T-helper 17 cell (primary cell): ENCODE measurements at regions not wholly inside any gene's neighbourhood (a gene's known extent, or its start where the extent isn't known, plus 50 kb on each side); places are given as distances from the start of the nearest gene placed in this dataset.

Experiments
- ATAC-seq: fragments of 150-1000 bp; cut with Tn5 transposase; 2 replicates; pipeline ENCODE4 v1.10.0; 2021; ENCODE audit warnings: mild to moderate bottlenecking, moderate library complexity
- DNase-seq, 3 donors: peaks; one replicate each; pipeline versions ENCODE4 v3.0.0 to v3.0.0-alpha.2; 2020 to 2021
- H3K9me3 ChIP-seq: one replicate; pipeline ENCODE4 v1.7.0; 2013; ENCODE audit warnings: low read length, mild to moderate bottlenecking; ENCODE audit not compliant: control insufficient read depth, poor library complexity, severe bottlenecking
- H3K27ac Mint-ChIP-seq: one replicate; pipeline ENCODE4 v1.8.0; 2022; ENCODE audit warnings: mild to moderate bottlenecking, moderate library complexity, mixed read lengths
- H3K27me3 Mint-ChIP-seq: one replicate; pipeline ENCODE4 v1.8.0; 2022; ENCODE audit warnings: mixed read lengths
- H3K36me3 Mint-ChIP-seq: one replicate; pipeline ENCODE4 v1.8.0; 2022; ENCODE audit warnings: low read depth, mixed read lengths
- H3K4me1 Mint-ChIP-seq: one replicate; pipeline ENCODE4 v1.8.0; 2022; ENCODE audit warnings: mild to moderate bottlenecking, mixed read lengths
- H3K4me3 Mint-ChIP-seq: one replicate; pipeline ENCODE4 v1.8.0; 2022; ENCODE audit warnings: mild to moderate bottlenecking, moderate library complexity, mixed read lengths

- H3K4me3 Mint-ChIP-seq, result no peak overlapping the region
- no peaks in the 10 kb centered on the region for H3K36me3 Mint-ChIP-seq
- H3K27ac Mint-ChIP-seq, result no peak overlapping the region
- no peaks in the 10 kb centered on the region for H3K9me3 ChIP-seq
- ATAC-seq (no peak), DNase-seq (no peak)
- peaks cover 39% of the 10 kb centered on the region for H3K27me3 Mint-ChIP-seq
- no peaks in the 10 kb centered on the region for H3K4me1 Mint-ChIP-seq
These were observed 104.2 kb upstream of the RMST start for GRCh38 chr12:97358361-97358760.

GRCh38 chr12:97359021-97359690 is 103.4 kb upstream of the RMST start:
- Mint-ChIP-seq H3K36me3 (no peaks in the 10 kb centered on the region), H3K27me3 (peaks cover 39% of the 10 kb centered on the region), H3K4me1 (no peaks in the 10 kb centered on the region), H3K27ac (no peak overlapping the region), H3K4me3 (no peak overlapping the region)
- ATAC-seq (no peak), DNase-seq (no peak)
- no peaks in the 10 kb centered on the region for H3K9me3 ChIP-seq

- peaks cover 2% of the 10 kb centered on the region for H3K4me1 Mint-ChIP-seq
- H3K9me3 ChIP-seq, result no peaks in the 10 kb centered on the region
- DNase-seq (no peak), ATAC-seq (no peak)
- peaks cover 56% of the 10 kb centered on the region for H3K27me3 Mint-ChIP-seq
- H3K36me3 Mint-ChIP-seq, result no peaks in the 10 kb centered on the region
- no peak overlapping the region for H3K4me3 Mint-ChIP-seq
- H3K27ac Mint-ChIP-seq, result no peak overlapping the region
These were observed 98.9 kb upstream of the RMST start for GRCh38 chr12:97363693-97364092.

- H3K9me3 ChIP-seq, result no peaks in the 10 kb centered on the region
- Mint-ChIP-seq H3K36me3 (no peaks in the 10 kb centered on the region), H3K4me1 (peaks cover 2% of the 10 kb centered on the region), H3K27me3 (peaks cover 36% of the 10 kb centered on the region), H3K27ac (no peak overlapping the region), H3K4me3 (no peak overlapping the region)
- DNase-seq (no peak), ATAC-seq (no peak)
These were observed 94.0 kb upstream of the RMST start for GRCh38 chr12:97368462-97369163.

GRCh38 chr12:97375310-97375709 is 87.3 kb upstream of the RMST start:
- H3K4me1 Mint-ChIP-seq, result no peaks in the 10 kb centered on the region
- no peak overlapping the region for H3K4me3 Mint-ChIP-seq
- no peak overlapping the region for H3K27ac Mint-ChIP-seq
- H3K27me3 Mint-ChIP-seq, result no peaks in the 10 kb centered on the region
- ATAC-seq, result no peak
- no peak for DNase-seq
- no peaks in the 10 kb centered on the region for H3K9me3 ChIP-seq
- peaks cover 2% of the 10 kb centered on the region for H3K36me3 Mint-ChIP-seq

- no peaks in the 10 kb centered on the region for H3K9me3 ChIP-seq
- no peaks in the 10 kb centered on the region for H3K27me3 Mint-ChIP-seq
- no peak overlapping the region for H3K4me3 Mint-ChIP-seq
- ATAC-seq (no peak), DNase-seq (no peak)
- peaks cover 2% of the 10 kb centered on the region for H3K36me3 Mint-ChIP-seq
- no peak overlapping the region for H3K27ac Mint-ChIP-seq
- no peaks in the 10 kb centered on the region for H3K4me1 Mint-ChIP-seq
These were observed 82.2 kb upstream of the RMST start for GRCh38 chr12:97380440-97380839.

- Mint-ChIP-seq H3K4me1 (no peaks in the 10 kb centered on the region), H3K27me3 (peaks cover 7% of the 10 kb centered on the region), H3K36me3 (no peaks in the 10 kb centered on the region), H3K27ac (no peak overlapping the region), H3K4me3 (no peak overlapping the region)
- no peak for ATAC-seq
- no peaks in the 10 kb centered on the region for H3K9me3 ChIP-seq
- no peak for DNase-seq
These were observed 77.5 kb upstream of the RMST start for GRCh38 chr12:97385121-97385520.

- ATAC-seq (no peak), DNase-seq (no peak)
- H3K27me3 Mint-ChIP-seq, result peaks cover 12% of the 10 kb centered on the region
- H3K4me3 Mint-ChIP-seq, result no peak overlapping the region
- no peaks in the 10 kb centered on the region for H3K9me3 ChIP-seq
- H3K4me1 Mint-ChIP-seq, result no peaks in the 10 kb centered on the region
- no peak overlapping the region for H3K27ac Mint-ChIP-seq
- no peaks in the 10 kb centered on the region for H3K36me3 Mint-ChIP-seq
These were observed 76.4 kb upstream of the RMST start for GRCh38 chr12:97386133-97386581.

GRCh38 chr12:97387844-97388243 is 74.8 kb upstream of the RMST start:
- H3K27me3 Mint-ChIP-seq, result peaks cover 14% of the 10 kb centered on the region
- no peak for ATAC-seq
- H3K4me1 Mint-ChIP-seq, result no peaks in the 10 kb centered on the region
- H3K9me3 ChIP-seq, result no peaks in the 10 kb centered on the region
- H3K27ac Mint-ChIP-seq, result no peak overlapping the region
- no peak for DNase-seq
- H3K36me3 Mint-ChIP-seq, result no peaks in the 10 kb centered on the region
- H3K4me3 Mint-ChIP-seq, result no peak overlapping the region

GRCh38 chr12:97394657-97395056 is 67.9 kb upstream of the RMST start:
- ATAC-seq (no peak), DNase-seq (no peak)
- Mint-ChIP-seq H3K27ac (no peak overlapping the region), H3K27me3 (peaks cover 32% of the 10 kb centered on the region), H3K36me3 (no peaks in the 10 kb centered on the region), H3K4me3 (no peak overlapping the region), H3K4me1 (no peaks in the 10 kb centered on the region)
- no peaks in the 10 kb centered on the region for H3K9me3 ChIP-seq

GRCh38 chr12:97397008-97397407 is 65.6 kb upstream of the RMST start:
- no peak overlapping the region for H3K4me3 Mint-ChIP-seq

GRCh38 chr12:97398704-97399103 is 63.9 kb upstream of the RMST start:
- Mint-ChIP-seq H3K27me3 (peaks cover 19% of the 10 kb centered on the region), H3K4me3 (no peak overlapping the region), H3K36me3 (no peaks in the 10 kb centered on the region), H3K27ac (no peak overlapping the region), H3K4me1 (no peaks in the 10 kb centered on the region)
- no peak for ATAC-seq
- H3K9me3 ChIP-seq, result no peaks in the 10 kb centered on the region
- no peak for DNase-seq

More at GRCh38 chr12:97397008-97397407, 65.6 kb upstream of the RMST start:
- ATAC-seq (no peak), DNase-seq (no peak)
- H3K4me1 Mint-ChIP-seq, result no peaks in the 10 kb centered on the region
- peaks cover 25% of the 10 kb centered on the region for H3K27me3 Mint-ChIP-seq
- H3K9me3 ChIP-seq, result no peaks in the 10 kb centered on the region
- H3K27ac Mint-ChIP-seq, result no peak overlapping the region
- H3K36me3 Mint-ChIP-seq, result no peaks in the 10 kb centered on the region

GRCh38 chr12:97404093-97404492 is 58.5 kb upstream of the RMST start:
- no peaks in the 10 kb centered on the region for H3K36me3 Mint-ChIP-seq
- H3K9me3 ChIP-seq, result no peaks in the 10 kb centered on the region
- no peak overlapping the region for H3K27ac Mint-ChIP-seq
- no peaks in the 10 kb centered on the region for H3K4me1 Mint-ChIP-seq
- H3K4me3 Mint-ChIP-seq, result no peak overlapping the region
- H3K27me3 Mint-ChIP-seq, result peaks cover 5% of the 10 kb centered on the region
- no peak for ATAC-seq
- DNase-seq, result no peak

- H3K9me3 ChIP-seq, result no peaks in the 10 kb centered on the region
- Mint-ChIP-seq H3K4me1 (no peaks in the 10 kb centered on the region), H3K36me3 (no peaks in the 10 kb centered on the region), H3K27me3 (peaks cover 5% of the 10 kb centered on the region), H3K4me3 (no peak overlapping the region), H3K27ac (no peak overlapping the region)
- DNase-seq (no peak), ATAC-seq (no peak)
These were observed 58.1 kb upstream of the RMST start for GRCh38 chr12:97404543-97404942.
